DMS53 treated with DMSO at 0.1 percent for 48 hours (cell line): ENCODE measurements at regions not wholly inside any gene's neighbourhood (a gene's known extent, or its start where the extent isn't known, plus 50 kb on each side); places are given as distances from the start of the nearest gene placed in this dataset.

Experiments
- DNase-seq: peaks from one replicate; lab custom pipeline; 2025; ENCODE audit not compliant: unreplicated experiment; lab: John Stamatoyannopoulos, UW

DNA sequence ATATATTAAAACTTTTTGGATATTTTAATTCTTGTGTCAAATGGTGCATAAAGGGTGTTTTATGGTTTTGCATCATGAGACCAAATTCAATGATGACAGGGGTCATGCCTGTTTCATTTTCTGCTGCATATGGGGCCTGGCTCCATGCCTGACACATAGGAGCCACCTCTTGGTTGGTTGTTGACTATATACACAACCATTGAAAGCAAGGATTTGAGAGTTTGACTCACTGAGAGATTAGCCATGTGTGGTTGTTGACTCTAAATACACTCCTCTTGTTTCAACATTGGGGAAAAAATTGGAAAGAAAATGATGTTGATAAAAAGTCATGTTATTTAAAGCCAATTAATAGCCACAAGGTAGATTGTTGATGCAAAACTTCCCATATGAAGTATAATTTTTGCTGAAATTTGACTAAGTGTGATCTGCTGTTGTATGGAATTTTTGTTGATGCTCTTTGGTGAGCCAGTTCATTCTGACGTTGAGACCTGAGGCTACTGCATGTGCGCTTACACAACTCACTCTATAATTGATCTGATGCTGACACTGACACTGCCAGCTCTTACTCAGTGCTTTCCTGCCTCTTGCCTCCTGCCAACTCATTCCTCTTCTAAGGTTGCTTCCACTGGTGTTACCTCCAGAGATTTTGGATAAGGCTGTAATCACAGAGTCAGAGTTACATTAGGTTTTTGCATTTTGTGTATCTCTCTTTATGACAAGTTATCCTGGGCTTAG, 446.2 kb upstream of the SLC14A2 start:
- peak; percentile 8 for DNase-seq

DNA sequence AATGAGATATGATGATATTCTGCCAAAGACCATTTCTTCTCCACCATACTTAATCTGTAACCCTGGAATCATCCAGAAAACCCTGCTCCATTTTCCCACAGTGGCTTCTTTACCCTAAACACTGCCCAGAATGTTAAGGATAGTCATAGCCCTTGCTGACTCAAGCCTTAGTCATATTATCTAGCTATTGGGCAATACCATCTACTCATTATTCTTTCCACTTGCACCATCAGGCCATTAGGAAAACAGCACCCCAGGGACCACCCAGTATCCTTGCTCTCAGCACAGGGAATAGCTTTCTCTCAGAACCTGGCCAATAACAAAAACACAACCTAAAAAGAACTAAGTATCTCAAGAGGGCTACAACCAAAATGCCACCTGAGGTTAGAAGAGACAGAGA, 445.7 kb upstream of the SLC14A2 start:
- DNase-seq, result no peak

DNA sequence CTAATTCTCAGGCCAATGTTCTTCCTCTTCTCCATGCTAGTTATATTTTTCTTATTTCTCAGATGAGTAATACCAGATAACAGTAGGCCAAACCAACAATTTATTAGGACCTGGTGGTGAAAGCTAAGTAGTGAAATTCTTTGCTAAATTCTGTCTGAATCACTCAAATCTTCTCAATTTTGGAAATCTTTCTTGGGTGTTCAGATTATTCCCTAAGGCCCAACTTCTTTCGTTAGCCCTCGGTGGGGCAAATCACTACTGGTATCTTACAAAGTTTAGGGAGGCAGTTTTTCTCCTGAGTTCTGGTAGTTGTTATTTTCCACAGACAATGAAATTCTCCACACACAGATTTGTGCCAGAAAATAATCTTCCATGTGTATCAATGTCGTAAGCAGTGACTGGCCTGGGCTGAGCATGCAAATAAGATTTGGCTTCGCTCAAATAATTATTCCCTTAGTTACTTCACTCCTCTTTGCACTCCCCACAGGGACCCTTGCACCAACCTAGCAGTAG, 443.5 kb upstream of the SLC14A2 start:
- DNase-seq, result no peak

DNA sequence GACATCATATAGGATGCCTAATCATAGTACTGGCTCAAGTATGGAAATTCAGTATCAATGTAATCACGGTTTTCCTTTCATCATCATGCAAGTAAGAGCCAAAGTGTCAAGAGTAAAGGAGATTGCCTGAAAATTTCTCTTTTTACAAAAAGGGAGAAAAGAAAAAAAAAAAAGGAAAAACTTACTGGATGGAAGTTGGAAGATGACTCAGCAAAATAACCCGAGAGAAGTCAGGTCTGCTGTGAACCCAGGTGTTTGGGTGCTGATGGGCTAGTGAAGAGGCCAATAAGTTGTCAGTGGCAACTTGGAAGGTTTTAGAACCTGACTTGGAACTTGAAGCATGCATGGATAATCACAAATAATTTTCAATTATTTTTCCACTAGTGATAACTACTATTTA, 441.9 kb upstream of the SLC14A2 start:
- DNase-seq, result no peak

DNA sequence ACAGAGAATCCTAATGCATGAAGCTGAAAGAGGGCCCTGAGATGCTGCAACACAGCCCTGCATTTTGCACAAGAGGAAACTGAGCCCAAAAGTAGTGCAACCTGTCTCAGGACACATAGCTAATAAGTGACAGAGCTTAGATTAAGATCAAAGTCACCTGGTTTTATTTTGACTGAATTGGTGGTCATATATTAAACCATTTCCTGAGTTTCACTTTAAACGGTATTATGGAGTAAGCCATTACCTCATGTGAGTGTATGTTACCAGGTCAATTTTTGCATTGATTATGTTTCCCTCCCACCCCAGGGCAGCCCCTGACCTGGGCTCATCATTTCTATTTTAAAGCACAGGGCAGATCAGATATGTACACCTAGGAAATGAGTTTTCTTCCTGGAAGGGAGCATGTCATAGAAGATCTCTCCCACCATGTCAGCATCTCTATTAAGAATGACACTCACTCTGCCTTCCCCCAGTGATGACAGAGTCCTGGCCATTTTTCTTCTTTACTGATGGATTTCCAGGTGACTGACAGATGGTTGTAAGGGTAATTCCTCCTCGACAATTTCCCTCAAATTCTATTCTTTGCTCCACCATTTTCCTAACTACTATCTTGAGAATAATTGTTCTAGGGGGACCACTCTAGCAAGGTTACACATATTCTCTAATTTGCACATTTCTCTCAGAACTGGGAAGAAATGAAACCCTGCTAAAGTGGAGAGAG, 441.3 kb upstream of the SLC14A2 start:
- no peak for DNase-seq

DNA sequence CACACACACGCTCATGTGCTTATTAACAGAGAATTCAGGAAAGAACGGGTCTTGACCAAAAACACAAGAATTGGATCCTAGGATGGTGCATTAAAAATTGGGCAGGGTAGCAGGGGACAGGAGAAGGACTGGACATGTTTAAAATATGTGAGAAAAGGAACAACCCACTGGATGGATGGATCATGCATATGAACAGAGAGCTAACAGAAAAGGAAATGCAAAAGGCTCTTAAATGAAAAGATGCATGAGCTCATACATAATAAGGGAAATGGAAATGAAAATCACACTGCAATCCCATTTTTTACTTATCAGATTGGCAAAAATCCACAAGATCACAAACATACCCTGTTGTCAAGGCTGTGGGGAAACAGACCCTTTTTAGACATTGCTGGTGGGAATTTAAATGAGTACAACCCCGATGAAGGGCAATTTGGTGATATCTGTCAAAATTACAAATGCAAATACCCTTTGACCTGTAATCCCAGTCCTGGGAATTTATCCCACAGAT, 440.6 kb upstream of the SLC14A2 start:
- DNase-seq, result no peak

DNA sequence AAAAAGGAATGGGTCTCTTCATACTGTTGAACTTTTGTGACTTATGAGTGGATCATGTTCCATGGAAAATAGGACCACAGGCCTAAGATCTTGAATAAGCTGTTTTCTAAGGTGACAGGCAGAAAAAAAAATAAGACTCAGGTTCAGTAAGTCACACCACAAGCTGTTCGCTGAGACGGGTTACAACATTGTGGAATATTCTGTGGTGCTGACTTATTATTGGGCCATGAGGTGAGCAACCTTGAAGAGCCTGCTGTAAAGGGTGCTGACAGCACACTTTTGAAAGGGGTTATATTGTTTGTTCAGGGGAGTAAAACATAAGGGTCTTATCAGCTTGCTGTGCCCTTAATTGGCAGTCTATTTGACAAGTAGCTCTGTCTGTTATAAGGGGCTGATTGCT, 439.8 kb upstream of the SLC14A2 start:
- no peak for DNase-seq

DNA sequence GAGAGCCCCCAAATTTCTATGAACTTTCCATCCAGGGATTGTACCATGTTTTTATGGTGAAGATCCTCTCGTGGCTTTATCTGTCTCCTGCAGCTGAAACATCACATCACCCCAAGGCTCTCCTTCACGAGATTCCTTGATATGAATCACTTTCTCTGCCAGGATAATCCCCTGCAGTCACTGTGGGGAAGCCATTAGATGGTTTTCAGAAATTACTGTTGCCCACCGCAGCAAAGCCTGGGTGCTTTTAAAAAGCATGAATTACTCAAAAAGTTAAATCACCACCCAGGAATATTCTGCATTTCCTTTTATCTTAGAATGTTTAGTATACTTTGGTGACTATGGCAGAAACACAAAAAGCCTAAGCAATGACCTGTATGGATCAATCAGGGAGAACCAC, 428.4 kb upstream of the SLC14A2 start:
- DNase-seq, result no peak

DNA sequence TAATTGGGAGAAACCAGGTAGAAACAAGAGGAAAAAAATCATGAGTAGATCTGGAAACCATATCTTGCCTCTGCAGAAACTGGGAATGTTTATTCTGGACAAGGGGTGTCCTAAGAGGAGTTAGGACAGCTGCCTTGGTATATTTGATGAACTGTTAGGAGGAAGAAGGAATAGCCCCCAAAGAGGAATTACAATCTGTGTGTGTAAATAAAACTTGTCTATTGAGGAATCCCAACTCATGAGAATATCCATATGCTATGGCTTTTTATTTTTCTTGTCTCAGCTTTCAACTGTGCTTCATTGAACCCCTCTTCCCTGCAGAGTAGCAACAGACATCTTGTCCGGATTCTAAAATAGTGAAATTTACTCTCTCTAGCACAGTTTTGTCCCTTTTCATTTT, 423.5 kb upstream of the SLC14A2 start:
- DNase-seq, result no peak

DNA sequence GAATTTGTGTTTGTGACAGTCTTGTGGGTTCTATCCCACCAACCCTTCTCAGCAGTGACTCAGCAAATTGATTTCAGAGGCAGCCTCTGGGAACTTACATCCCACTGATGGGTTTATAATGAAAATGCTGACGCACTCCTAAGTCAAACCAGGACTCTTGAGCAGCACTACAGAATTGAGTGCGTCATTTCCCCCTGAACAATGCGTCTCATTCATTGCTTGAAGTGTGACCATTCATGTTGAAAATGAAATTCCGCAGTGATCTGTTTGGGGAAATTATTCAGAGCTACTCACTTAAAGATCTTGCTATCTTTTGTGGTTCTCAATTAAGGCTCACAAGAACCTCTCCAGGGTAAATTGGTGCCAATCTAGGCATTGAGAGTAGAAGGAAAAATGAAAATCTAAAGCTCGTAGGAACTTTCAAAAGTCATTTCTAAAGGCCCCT, 417.7 kb upstream of the SLC14A2 start:
- peak; percentile 60 for DNase-seq

DNA sequence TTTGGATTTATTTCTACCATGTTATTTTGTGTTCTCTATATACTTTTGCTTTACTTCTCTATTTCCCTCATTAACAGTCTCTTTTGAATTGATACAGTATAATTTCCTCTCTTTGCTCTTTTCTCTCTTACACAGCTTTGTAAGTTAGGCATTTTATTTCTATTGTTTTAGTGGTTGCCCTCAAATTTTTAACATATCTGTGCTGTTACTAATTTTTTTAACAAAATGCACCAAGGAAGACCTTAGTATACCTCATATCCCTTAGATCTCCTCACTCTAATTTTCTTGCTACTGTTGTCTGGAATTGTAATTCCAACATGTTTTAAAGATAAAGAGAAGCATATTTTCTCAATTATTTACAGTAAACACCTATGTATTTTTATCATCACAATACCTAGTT, 416.8 kb upstream of the SLC14A2 start:
- DNase-seq, result no peak

DNA sequence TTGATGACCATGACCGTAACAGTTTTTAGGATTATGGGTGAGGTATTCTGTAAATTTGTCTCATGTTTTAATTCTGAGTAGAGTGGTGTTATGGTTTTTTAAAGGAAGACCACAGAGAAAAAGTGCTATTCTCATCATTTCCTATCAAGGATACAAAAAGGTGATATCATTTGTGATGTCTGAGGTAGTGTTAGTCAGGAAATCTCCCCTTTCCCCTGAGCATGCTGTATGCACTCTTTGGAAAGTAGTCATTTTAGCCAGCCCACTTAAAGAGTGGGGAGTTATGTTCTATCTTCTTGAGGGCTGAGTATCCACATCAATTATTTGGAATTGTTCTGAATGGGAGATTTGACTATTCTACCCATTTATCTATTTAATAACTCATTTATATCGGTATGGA, 414.2 kb upstream of the SLC14A2 start:
- DNase-seq, result no peak

DNA sequence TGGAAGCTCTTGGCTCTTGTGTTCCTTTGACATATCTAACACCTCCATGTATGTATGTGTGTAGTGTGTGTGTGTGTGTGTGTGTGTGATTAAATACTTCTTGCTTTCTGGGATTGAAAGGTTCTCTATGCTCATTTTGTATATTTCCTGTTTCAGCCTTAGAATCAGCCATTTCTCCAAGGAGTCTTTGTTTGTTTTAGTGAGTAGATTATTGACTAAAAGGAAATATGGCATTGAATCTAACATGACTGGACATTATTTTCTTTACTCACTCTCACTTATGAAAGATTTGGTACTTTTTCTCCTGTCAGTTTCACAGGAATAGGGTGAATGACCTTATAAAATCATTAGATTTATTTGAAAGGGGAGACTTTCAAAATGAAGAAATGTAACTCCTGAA, 413.8 kb upstream of the SLC14A2 start:
- DNase-seq, result peak; percentile 12

DNA sequence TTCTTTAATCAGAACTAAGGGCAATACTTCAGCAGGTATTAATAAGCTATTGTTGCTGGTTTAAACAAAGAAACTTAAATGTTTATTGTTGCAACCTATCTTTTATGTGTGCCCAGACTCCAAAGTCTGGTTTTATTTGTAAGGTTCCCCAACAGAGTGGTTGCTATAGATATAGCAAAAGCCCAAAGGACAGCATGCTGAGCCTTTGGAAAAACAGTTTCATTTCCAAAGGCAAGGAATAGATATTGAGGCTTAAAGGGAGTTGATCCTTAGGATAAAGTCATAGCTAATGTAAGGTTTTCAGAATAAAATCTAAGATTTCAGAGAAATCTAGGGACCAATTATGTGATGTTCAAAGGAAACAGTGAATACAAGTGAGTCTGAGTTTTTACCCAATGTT, 413.2 kb upstream of the SLC14A2 start:
- DNase-seq, result no peak

DNA sequence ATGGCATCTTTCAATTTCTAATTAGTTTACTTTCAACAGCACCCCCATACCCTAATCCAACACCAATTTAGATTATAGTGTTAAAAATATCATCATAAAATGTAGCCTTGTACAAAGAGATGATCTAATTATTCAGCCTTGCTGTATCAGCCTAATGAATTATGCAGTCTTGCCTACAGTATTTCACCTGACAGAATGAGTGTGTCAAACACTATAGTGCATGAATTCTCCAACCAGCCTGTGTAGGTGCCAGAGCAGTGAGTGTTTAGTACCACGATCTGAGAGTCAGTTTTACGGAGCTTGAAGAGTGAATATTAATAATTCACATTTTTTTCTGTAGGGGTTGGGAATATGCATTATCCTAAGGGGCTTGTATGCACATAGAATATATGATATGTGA, 411.6 kb upstream of the SLC14A2 start:
- no peak for DNase-seq

DNA sequence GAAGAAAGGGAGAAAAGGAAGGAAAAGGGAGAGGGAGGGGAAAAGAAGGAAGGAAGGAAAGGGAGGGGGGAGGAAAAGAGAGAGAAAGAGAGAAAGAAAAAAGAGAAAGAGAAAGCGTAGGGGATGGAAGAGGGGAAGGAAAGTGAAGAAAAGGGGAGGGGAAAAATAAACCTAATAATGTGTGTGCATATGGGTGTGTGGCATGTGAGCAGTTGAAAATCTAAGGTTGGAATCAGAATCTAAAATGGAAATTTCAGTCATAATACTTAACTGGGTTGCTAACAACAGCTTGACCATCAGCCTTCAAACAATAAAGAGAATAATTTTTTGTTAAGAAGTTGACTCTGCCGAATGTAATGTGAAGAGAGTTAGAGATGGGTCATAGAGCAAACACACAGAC, 407.9 kb upstream of the SLC14A2 start:
- no peak for DNase-seq

DNA sequence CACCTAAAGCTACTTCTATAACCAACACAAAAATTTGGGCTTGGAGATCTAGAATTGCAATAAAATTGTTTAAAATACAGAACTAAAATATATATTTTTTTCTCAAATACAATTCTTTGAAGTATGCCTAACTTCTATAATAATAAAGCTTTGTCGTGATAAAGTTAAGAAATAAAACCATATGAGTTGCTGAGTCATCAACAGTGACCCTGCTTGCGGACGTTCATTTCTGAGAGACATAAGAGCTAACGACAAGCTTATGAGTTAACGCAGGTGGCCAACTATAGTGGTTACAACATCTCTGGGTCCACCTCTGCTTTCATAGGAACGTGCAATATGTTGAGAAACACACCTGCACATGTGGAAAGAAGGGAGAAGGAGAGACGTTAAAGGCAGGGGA, 407.1 kb upstream of the SLC14A2 start:
- DNase-seq, result no peak

DNA sequence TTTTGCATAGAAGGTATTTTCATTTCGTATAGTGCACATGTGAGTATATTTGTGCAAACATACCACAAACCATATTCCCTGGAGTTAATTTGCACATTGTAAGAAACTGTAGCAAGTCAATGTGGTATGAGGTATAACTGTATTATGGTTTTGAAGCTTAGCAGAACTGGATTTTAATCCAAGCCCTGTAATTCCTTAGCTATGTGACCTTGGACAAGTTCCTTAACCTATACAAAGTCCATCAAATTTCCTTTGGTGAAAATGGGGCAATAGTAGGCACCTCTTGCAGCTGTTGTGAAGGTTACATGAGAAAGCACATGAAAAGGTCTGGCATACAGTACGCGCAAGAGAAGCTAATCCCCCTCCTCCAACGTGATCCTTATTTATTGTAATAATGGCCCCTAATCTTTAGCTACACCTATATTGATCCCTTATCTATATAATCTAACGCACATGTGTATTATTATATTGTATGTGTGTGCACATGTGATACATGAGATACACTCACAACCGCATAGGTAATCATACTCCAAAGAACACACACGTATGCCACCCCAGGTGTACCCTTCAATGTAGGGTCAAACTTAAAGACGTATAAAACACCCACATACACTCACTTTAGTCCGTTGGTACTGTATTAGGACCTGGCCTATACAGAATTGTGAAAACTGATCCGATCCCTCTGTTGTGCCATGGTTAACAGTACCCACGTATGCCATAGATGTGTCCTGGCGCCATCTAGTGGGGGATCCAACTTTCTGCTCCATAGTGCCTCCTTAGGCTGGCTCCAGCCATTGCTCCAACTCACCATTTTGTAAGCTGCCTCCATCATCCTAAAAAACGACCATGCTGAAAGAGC, 402.9 kb upstream of the SLC14A2 start:
- peak; percentile 94 for DNase-seq

DNA sequence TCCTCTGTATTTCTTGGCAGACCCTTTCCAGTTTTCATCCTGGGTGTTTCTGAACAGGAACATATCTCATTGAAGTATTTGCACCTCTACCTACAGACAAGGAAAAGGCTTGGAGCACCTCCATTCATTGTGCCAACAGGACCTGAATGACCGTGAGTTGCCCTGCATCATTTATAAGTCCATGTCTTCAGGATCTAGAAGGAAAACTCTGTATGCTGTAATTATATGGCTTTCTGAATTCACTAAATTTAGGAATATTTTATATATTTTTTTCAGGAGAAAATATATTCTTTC, 402.3 kb upstream of the SLC14A2 start:
- DNase-seq, result no peak

DNA sequence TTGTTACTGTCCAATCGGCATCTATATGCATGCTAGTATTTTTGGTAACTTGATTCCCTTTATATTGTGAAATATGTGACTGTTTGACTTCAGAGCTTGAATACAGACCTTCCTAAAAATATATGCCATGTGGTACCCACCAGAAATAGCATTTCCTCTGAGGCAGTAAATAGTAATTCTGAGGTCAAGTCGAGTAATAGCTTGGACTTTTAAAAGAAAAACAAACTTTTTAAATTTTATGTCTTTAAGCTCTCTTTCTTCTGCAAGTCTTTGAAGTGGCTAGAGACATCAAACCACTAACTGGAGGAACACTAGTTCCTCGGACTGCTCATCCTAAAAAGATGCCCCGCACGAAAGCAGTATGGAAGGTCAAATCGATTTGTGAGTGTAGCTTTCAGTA, 396.8 kb upstream of the SLC14A2 start:
- no peak for DNase-seq

DNA sequence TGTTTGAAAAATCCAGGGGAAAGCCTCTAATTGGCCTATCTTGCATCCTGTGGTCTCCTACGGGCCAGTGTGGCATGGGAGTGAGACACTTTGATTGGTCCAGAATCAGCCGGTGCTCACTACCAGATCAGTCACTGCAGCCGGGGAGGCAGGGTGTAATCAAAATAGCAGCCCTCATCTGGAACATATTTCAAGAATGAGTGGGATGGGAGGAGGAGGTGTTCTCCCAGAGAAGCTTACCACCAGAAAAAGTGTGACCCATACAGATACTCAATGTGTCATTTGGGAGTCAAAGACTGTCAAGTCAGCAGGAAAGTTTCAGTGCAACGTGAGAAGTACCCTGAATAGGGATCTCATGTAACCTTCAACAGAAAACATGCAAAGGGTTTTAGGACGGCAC, 393.9 kb upstream of the SLC14A2 start:
- no peak for DNase-seq

DNA sequence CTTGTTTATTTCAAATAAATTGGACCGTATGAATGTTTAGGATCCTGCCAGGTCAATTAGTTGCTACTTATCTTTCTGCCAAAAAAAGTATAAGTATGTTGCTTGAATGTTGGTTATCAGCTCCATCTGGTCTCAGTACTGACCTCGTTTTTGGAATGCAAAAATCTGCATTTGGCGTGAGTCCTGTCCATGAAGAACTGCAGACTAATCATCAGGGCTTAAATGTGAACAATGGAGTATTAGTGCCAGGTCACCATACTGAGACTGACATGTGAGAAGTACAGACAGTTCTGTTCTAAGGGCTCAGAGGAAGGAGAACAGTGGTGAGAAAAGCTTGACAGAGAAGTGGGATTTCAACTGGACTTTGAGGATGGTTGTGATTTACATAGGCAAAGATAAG, 393.1 kb upstream of the SLC14A2 start:
- DNase-seq, result no peak
